Left hindlimb (tissue), 1 donor: ENCODE measurements at regions not wholly inside any gene's neighbourhood (a gene's known extent, or its start where the extent isn't known, plus 50 kb on each side); places are given as distances from the start of the nearest gene placed in this dataset.
A peak's percentile ranks its signal among the peaks of the same experiment; 100 is the strongest.

Source experiments
- DNase-seq: peaks from one replicate; pipeline ENCODE4 v3.0.0-alpha.2; 2018

GRCh38 chr2:64859312-64860212 lies 129.6 kb upstream of the SLC1A4 start:
- peak; percentile 87 for DNase-seq

DNA sequence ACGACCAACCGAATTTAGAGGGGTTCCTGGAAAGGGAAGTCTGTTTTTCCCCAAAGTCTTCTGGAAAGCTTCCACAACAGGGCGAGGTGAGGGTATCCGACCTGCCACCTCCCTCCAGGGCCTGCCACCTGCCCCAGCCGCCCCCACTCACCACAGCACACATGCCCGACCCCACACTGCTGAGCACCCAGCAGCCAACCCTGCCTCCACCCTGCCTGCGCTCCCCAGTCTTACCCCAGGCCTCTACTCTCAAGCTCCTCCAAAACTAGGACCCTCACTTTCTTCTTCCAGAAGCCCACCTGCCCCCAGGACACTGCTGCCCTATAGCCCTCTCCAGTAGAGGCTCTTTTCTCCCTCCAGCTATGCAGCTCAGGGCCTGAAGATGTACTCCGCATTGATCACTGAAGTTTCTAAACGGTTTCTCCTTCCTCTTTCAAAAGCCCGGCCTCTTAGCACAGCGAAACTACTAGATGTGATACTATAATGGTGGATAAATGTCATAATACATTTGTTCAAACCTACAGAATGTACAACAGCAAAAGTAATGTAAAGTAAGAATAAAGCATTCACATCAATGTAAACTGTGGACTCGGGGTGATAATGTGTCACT lies 128.8 kb upstream of the SLC1A4 start:
- DNase-seq = no peak

GRCh38 chr2:64860936-64861335 lies 128.3 kb upstream of the SLC1A4 start:
- DNase-seq = no peak

DNA sequence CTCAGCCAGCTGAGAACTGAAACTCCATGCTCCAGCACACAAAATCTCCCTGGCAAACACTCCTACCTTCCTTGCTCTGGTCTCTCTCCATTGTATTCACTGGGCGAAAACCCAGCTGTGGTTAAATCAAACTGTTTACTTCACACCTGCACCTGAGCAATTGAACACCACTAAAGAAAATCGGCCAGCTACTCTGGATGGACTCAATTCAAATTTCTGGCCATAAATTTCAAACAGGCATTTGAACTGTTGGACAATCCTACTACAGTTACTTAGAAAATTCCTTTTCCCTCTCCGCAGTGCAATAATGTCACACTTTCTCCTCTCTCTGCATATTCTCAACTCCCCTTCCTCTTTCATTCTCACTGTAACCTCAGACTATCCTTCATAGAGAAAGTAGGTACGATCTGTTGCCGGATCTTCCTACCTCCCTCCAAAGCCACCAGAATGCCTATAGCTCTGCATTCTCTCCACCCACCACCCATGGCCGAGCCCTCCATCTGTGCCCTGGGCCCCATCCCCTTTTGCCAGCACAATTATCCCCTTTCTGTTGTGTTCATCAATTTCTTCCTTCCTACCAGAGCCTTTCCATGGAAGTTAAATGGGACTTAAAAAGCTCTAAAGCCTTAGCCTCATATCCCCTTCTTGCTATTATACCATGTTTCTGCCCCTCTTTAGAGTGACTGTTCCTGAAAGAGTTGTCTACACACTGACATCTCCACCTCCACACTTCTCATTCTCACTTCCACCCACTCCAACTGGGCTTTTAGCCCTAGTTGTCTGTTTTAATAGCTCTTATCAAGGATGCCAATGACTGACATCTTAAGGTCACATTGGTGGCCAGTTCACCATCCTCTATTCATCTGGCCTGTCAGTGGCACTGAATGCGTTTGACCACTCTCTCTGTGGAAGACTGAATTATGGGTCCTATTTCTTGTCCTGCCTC lies 127.5 kb upstream of the SLC1A4 start:
- DNase-seq = no peak

DNA sequence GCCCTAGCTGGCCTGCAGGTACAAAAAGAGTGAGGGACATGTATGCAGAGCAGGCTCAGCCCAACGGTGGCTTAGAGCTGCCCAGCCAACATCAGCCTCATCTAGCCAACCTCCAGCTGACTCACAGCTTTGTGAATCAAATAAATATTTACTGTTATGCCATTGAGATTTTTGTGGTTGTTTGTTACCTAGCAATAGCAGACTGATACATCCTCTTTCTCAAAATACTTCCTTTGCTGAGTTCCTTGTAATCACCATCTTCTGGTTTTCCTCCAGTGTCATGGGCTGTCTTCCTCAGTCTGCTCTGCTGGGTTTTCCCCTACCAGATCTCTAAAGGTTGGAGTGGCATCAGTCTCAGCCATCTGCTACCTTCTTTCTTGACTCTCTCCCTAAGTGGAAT lies 126.6 kb upstream of the SLC1A4 start:
- DNase-seq = no peak

DNA sequence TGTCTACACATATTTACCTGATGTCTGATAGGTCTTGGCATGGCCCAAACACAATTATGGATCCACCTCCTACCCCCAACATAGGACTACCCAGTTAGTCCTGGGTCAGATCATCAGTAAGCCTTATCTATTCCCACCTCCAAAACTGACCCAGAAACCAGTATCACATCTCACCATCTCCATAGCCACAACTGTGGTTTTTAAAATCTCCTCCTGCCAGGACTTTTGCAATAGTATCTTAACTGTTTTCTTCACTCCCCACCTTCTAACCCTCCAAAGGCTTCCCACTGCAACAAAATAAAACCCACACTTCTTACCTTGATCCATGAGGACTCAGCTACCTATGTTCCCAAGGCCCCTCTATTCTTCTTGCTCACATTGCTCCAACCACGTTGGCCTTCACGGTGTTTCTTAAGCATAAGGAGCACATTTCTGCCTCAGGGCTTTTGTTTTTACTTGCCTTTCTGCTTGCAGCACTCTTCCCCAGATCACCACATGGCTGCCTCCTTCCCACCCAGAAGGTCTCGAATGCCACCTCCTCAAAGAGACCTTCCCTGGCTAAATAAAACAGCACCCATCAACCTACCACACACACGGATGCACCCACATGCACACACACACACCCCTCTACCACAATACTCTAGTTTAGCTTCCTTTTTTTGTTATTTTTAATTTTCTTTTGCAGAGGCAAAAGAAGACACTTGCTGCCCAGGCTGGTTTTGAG lies 125.9 kb upstream of the SLC1A4 start:
- no peak for DNase-seq

DNA sequence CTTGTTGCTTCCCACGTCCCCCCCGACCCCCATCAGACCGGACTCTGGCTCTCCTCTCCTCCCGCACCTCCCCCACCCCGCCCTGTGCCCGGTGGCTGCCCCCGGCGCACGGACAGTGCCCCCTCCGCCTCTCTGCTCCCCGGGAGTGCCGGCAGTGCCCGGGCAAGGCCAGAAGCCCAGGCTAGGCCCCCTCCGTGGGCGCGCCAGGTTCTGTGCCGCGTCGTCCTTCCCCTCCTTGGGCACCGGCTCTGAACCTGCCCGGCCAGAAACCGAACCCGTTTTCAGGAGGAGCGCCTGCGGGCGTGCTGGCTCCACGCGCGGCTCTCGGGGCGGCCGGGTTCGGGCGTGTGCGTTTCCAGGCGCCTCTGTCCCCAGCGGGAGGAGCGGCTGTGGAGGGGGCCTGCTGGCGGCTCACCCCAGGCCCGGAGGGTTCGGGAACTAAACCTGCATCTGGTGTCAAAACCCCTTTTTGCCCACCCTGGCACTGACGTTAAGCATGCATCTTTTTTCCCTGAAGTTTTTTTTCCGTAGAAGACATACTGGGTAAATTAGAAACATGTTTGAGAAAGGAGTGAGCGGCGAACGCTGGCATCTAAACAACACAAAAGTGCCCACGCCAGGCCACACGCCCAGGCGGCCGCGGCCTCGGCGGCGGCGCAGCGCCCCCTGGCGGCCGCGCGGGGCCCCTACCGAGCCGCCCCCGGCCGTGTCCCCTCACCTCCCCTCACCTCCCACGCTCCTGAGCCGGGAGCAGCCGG lies 123.9 kb upstream of the SLC1A4 start:
- peak; percentile 79 for DNase-seq

DNA sequence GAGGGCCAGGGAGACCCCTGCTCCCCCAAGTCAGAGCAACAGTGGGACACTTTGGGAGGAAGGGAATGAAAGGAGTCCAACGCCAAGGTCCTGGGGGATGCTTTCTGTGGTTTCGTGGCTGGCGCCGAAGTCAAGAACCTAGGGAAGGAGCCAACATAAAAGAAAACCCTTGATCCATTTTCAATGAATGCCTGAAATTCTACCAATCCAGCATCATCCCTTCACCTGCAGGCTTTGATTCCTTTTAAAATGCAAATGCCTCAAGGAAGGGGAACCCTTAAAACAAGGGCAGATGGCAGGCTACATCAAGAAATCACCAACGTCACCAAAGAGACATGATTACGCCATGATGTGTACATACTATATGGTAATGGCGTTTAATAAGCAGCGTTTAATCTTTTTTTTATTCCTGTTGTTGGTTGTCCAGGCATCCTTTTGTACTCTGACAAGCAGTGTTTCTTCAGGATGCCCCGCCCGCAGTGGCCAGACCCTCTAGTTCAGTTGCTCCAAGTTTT lies 123.3 kb upstream of the SLC1A4 start:
- no peak for DNase-seq

DNA sequence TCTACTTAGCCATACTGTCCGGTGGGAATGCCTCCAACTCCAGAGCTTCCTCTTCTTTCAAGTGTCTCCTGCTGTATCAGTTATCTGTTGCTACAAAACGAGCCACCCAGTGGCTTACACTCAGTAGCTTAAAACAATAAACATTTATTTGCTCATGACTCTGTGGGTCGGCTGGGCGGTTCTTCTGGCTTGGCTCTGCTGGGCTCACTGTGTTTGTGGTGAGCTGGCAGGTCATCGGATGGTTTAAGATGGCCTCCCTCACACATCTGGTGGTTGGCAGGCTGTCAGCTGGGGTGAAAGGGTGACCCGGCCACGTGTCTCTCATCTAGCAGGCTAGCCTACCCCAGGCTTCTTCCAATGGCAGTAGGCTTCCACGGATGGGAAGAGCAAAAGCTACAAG lies 122.4 kb upstream of the SLC1A4 start:
- peak; percentile 67 for DNase-seq

- DNase-seq = no peak
These were observed 121.8 kb upstream of the SLC1A4 start for GRCh38 chr2:64867253-64867996.

- peak; percentile 45 for DNase-seq
These were observed 120.1 kb upstream of the SLC1A4 start for GRCh38 chr2:64869126-64869525.

DNA sequence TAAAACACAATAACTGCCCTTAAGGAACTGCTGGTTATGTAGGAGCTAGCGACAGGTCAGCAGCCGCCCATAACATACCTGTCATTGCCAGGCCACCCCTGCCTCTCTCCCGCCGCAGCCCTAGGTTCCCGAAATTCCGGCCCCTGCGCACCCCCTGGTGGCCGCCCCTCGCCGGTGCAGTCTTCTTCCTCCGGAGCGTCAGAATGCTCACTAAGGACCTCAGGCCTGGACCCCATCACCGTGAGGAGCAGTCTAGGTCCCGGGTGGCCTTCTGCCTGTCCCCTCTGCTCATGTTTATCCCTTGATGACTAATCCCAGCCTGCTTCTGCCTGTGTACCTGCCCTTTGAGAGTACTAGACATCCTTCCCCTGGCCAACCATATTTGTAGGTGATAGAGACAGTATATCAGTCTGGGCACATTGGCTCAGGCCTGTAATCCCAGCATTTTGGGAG lies 115.7 kb upstream of the SLC1A4 start:
- peak; percentile 63 for DNase-seq

- DNase-seq = no peak
These were observed 114.6 kb upstream of the SLC1A4 start for GRCh38 chr2:64874593-64874992.

DNA sequence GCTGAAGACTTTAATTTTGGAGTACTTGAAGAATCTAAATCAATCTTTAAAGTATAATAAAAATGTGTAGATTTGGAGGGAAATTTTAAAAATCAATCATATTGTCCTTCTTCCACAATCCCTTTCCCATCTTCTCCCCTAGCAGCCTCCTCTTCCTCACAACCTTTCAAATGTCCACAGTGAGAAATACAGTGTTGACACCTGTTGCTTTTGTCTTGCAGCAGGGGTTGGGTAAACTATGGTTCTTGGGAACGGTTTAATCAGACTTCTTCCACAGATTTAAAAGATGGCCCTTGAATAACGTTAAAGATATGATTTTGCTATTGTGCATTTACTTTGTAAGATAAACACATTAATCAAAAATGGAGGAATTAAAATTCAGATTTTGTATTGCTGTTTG lies 113.8 kb upstream of the SLC1A4 start:
- DNase-seq = no peak

GRCh38 chr2:64876137-64876647 lies 113.0 kb upstream of the SLC1A4 start:
- DNase-seq = peak; percentile 62

- no peak for DNase-seq
These were observed 109.5 kb upstream of the SLC1A4 start for GRCh38 chr2:64879745-64880144.

- DNase-seq = no peak
These were observed 108.8 kb upstream of the SLC1A4 start for GRCh38 chr2:64880193-64880951.

GRCh38 chr2:64881037-64881492 lies 108.1 kb upstream of the SLC1A4 start:
- no peak for DNase-seq

DNA sequence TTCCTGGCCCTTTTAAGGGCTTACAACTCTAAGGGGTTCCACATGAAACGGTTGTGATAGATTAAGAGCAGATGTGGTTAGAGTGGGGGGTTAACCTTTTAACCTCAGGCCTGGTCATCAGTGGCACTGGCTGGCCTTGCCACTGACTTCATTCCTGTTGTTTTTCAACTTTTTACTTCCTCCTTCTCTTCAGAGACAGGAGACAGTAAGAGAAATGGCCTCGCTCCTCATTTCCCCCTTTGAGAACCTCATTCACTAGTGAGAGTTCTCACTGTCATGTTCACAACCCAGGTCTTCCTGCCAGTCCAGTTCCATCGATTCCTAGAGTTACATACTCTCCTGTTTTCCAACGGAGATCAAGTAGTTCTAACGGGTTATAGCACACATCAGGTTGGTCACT lies 101.6 kb upstream of the SLC1A4 start:
- no peak for DNase-seq
